PFSK-1 (cell line): ENCODE measurements at regions not wholly inside any gene's neighbourhood (a gene's known extent, or its start where the extent isn't known, plus 50 kb on each side); places are given as distances from the start of the nearest gene placed in this dataset.

ENCODE experiments used
- POLR2AphosphoS5 ChIP-seq: IDR thresholded peaks from 2 replicates; pipeline ENCODE4 v1.6.1; 2012; ENCODE audit warnings: low read depth, mild to moderate bottlenecking, control low read depth, low read length, moderate library complexity
- TF ChIP-seq, protein P1 (sequence below), 2 experiments: IDR thresholded peaks; 2 replicates each; pipeline versions ENCODE4 v1.6.1 to v1.8.0; 2011 to 2012; ENCODE audit warnings: low read depth in 2 of 2, low read length in 2 of 2, control low read depth in 1 of 2, inconsistent platforms in 1 of 2, mild to moderate bottlenecking in 1 of 2, moderate library complexity in 1 of 2; ENCODE audit not compliant: insufficient read depth in 1 of 2

DNA sequence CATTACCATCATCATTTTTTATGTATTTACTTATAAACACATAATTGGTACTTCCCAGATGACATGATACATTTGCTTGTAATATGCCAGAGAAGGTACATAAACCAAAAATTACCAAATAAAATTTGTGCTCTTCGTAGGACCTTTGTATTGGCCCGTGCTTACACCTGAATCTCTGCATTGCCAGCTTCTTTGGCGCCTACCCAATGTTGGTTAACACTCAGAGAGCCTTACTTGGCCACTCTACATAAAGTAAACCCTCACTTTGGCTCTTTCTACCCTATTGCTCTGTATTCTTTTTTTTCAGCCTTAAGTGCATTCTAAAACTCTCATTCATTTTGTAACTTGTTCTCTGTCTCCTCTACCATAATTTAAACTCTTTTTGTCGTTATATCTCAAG, 148.1 kb upstream of the ZNF608 start:
- TF ChIP-seq, protein P1, sequence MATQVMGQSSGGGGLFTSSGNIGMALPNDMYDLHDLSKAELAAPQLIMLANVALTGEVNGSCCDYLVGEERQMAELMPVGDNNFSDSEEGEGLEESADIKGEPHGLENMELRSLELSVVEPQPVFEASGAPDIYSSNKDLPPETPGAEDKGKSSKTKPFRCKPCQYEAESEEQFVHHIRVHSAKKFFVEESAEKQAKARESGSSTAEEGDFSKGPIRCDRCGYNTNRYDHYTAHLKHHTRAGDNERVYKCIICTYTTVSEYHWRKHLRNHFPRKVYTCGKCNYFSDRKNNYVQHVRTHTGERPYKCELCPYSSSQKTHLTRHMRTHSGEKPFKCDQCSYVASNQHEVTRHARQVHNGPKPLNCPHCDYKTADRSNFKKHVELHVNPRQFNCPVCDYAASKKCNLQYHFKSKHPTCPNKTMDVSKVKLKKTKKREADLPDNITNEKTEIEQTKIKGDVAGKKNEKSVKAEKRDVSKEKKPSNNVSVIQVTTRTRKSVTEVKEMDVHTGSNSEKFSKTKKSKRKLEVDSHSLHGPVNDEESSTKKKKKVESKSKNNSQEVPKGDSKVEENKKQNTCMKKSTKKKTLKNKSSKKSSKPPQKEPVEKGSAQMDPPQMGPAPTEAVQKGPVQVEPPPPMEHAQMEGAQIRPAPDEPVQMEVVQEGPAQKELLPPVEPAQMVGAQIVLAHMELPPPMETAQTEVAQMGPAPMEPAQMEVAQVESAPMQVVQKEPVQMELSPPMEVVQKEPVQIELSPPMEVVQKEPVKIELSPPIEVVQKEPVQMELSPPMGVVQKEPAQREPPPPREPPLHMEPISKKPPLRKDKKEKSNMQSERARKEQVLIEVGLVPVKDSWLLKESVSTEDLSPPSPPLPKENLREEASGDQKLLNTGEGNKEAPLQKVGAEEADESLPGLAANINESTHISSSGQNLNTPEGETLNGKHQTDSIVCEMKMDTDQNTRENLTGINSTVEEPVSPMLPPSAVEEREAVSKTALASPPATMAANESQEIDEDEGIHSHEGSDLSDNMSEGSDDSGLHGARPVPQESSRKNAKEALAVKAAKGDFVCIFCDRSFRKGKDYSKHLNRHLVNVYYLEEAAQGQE (IDR thresholded peaks at IDR 0.05; ENCODE audit: insufficient read depth in 1 of 2, low read depth in 2 of 2, low read length in 2 of 2), result no peak
- TF ChIP-seq POLR2AphosphoS5, result no peak
